H9 (cell line): ENCODE measurements at regions not wholly inside any gene's neighbourhood (a gene's known extent, or its start where the extent isn't known, plus 50 kb on each side); places are given as distances from the start of the nearest gene placed in this dataset.

Experiments
- DNase-seq: peaks from one replicate; pipeline ENCODE4 v3.0.0-alpha.2; 2017
- H2AFZ ChIP-seq: one replicate; pipeline ENCODE4 v1.6.1; 2013; ENCODE audit warnings: mild to moderate bottlenecking, low read length, control low read depth, moderate library complexity
- H2AK5ac ChIP-seq: 2 replicates; pipeline ENCODE4 v1.6.1; 2013; ENCODE audit warnings: low read length, control low read depth, mixed read lengths; ENCODE audit not compliant: insufficient read length
- H2BK120ac ChIP-seq: one replicate; pipeline ENCODE4 v1.6.1; 2013; ENCODE audit warnings: low read depth, mild to moderate bottlenecking, low read length, control low read depth, inconsistent platforms; ENCODE audit not compliant: poor library complexity, severe bottlenecking
- H2BK12ac ChIP-seq: 2 replicates; pipeline ENCODE4 v1.6.1; 2013; ENCODE audit warnings: low read length, control low read depth, mixed read lengths, low read depth; ENCODE audit not compliant: insufficient read length
- H2BK15ac ChIP-seq: 2 replicates; pipeline ENCODE4 v1.6.1; 2013; ENCODE audit warnings: low read depth, low read length, control low read depth
- H2BK20ac ChIP-seq: one replicate; pipeline ENCODE4 v1.6.1; 2013; ENCODE audit warnings: low read depth, mild to moderate bottlenecking, low read length, control low read depth, inconsistent platforms; ENCODE audit not compliant: poor library complexity, severe bottlenecking
- H2BK5ac ChIP-seq: 2 replicates; pipeline ENCODE4 v1.6.1; 2013; ENCODE audit warnings: low read length, control low read depth, mixed read lengths; ENCODE audit not compliant: insufficient read length
- H3K14ac ChIP-seq: 2 replicates; pipeline ENCODE4 v1.6.1; 2013; ENCODE audit warnings: low read length, control low read depth; ENCODE audit not compliant: insufficient read depth
- H3K18ac ChIP-seq: 2 replicates; pipeline ENCODE4 v1.6.1; 2013; ENCODE audit warnings: low read depth, mild to moderate bottlenecking, mixed read lengths, low read length, control low read depth; ENCODE audit not compliant: insufficient read length
- H3K23ac ChIP-seq: 2 replicates; pipeline ENCODE4 v1.6.1; 2013; ENCODE audit warnings: low read length, control low read depth, mixed read lengths, low read depth; ENCODE audit not compliant: insufficient read length
- H3K23me2 ChIP-seq: 2 replicates; pipeline ENCODE4 v1.6.1; 2013; ENCODE audit warnings: low read depth, mild to moderate bottlenecking, mixed read lengths, low read length, control low read depth; ENCODE audit not compliant: insufficient read length, poor library complexity, severe bottlenecking
- H3K27ac ChIP-seq: 2 replicates; pipeline ENCODE4 v1.5.1; 2013; ENCODE audit warnings: low read length, control low read depth, mixed read lengths, low read depth; ENCODE audit not compliant: insufficient read length
- H3K27me3 ChIP-seq: 2 replicates; pipeline ENCODE4 v1.6.1; 2013; ENCODE audit warnings: low read length, control low read depth, inconsistent platforms; ENCODE audit not compliant: insufficient read depth
- H3K4ac ChIP-seq: 2 replicates; pipeline ENCODE4 v1.6.1; 2013; ENCODE audit warnings: low read depth, mild to moderate bottlenecking, control low read depth, inconsistent platforms, low read length, moderate library complexity
- H3K4me1 ChIP-seq: 2 replicates; pipeline ENCODE4 v1.6.1; 2013; ENCODE audit warnings: low read length, control low read depth, inconsistent platforms; ENCODE audit not compliant: insufficient read depth
- H3K4me2 ChIP-seq: 2 replicates; pipeline ENCODE4 v1.6.1; 2013; ENCODE audit warnings: low read length, control low read depth, mixed read lengths; ENCODE audit not compliant: insufficient read length, insufficient read depth
- H3K56ac ChIP-seq: 2 replicates; pipeline ENCODE4 v1.6.1; 2013; ENCODE audit warnings: low read depth, mild to moderate bottlenecking, mixed read lengths, low read length, control low read depth; ENCODE audit not compliant: insufficient read length
- H3K79me1 ChIP-seq: 2 replicates; pipeline ENCODE4 v1.6.1; 2013; ENCODE audit warnings: low read depth, mild to moderate bottlenecking, moderate library complexity, low read length, control low read depth, inconsistent platforms; ENCODE audit not compliant: insufficient read depth, poor library complexity, severe bottlenecking
- H3K79me2 ChIP-seq: 2 replicates; pipeline ENCODE4 v1.6.1; 2013; ENCODE audit warnings: low read length, control low read depth, inconsistent platforms; ENCODE audit not compliant: insufficient read depth
- H3K9ac ChIP-seq: 2 replicates; pipeline ENCODE4 v1.6.1; 2013; ENCODE audit warnings: low read length, control low read depth, mixed read lengths; ENCODE audit not compliant: insufficient read length; ENCODE audit errors: extremely low read depth
- H3K9me3 ChIP-seq: one replicate; pipeline ENCODE4 v1.6.1; 2013; ENCODE audit warnings: low read depth, low read length, inconsistent platforms; ENCODE audit not compliant: control insufficient read depth
- H3T11ph ChIP-seq: one replicate; pipeline ENCODE4 v1.6.1; 2013; ENCODE audit warnings: mild to moderate bottlenecking, low read length, control low read depth, inconsistent platforms
- H4K20me1 ChIP-seq: one replicate; pipeline ENCODE4 v1.6.1; 2013; ENCODE audit not compliant: control insufficient read depth, insufficient read length, insufficient read depth
- H4K5ac ChIP-seq: 2 replicates; pipeline ENCODE4 v1.6.1; 2013; ENCODE audit warnings: low read depth, mild to moderate bottlenecking, mixed read lengths, low read length, control low read depth; ENCODE audit not compliant: insufficient read length
- H4K8ac ChIP-seq: replicated peaks from 2 replicates; pipeline ENCODE4 v1.6.1; 2013; ENCODE audit warnings: low read length, control low read depth, mixed read lengths, low read depth; ENCODE audit not compliant: insufficient read length
- H4K91ac ChIP-seq: 2 replicates; pipeline ENCODE4 v1.6.1; 2013; ENCODE audit warnings: low read depth, mild to moderate bottlenecking, moderate library complexity, mixed read lengths, low read length, control low read depth; ENCODE audit not compliant: insufficient read length
- H3K27ac Mint-ChIP-seq, 3 experiments: 2 replicates in 2 of 3; 3 replicates in 1 of 3; pipeline ENCODE4 v1.8.0; 2020 to 2021; ENCODE audit warnings: mixed read lengths in 3 of 3, mild to moderate bottlenecking in 1 of 3, moderate library complexity in 1 of 3
- H3K27me3 Mint-ChIP-seq: 2 replicates; pipeline ENCODE4 v1.8.0; 2021; ENCODE audit warnings: low read depth, mild to moderate bottlenecking, moderate library complexity, mixed read lengths
- H3K36me3 Mint-ChIP-seq, 3 experiments: 2 replicates in 2 of 3; 3 replicates in 1 of 3; pipeline ENCODE4 v1.8.0; 2020 to 2021; ENCODE audit warnings: low read depth in 3 of 3, mixed read lengths in 3 of 3; ENCODE audit not compliant: insufficient read depth in 1 of 3
- H3K4me1 Mint-ChIP-seq, 2 experiments: 2 replicates each; pipeline ENCODE4 v1.8.0; 2020; ENCODE audit warnings: mixed read lengths in 2 of 2
- H3K4me3 Mint-ChIP-seq, 2 experiments: 2 replicates in 1 of 2; 3 replicates in 1 of 2; pipeline ENCODE4 v1.8.0; 2020 to 2021; ENCODE audit warnings: mild to moderate bottlenecking in 2 of 2, mixed read lengths in 2 of 2, moderate library complexity in 1 of 2
- H3K9me3 Mint-ChIP-seq, 2 experiments: 2 replicates in 1 of 2; 3 replicates in 1 of 2; pipeline ENCODE4 v1.8.0; 2020; ENCODE audit warnings: mild to moderate bottlenecking in 2 of 2, mixed read lengths in 2 of 2, moderate library complexity in 1 of 2
- CTCF ChIP-seq: fragments of 200-600 bp; sonication (generic); conservative IDR thresholded peaks from 3 replicates; pipeline ENCODE4 v1.8.0; 2021; ENCODE audit warnings: antibody characterized with exemption, mild to moderate bottlenecking
- WGBS: extraction: QIAGEN DNeasy Blood & Tissue Kit; methylation state at CpG from one replicate; pipeline ENCODE4 v1.1.7; 2013; ENCODE audit warnings: missing lambda C conversion rate, low lambda C conversion rate, mixed read lengths; ENCODE audit not compliant: insufficient read length; ENCODE audit errors: extremely low coverage; 5-methylcytosine and 5-hydroxymethylcytosine counted together

- no peak overlapping the region for H3K56ac ChIP-seq
These were observed 212.5 kb upstream of the MPPED2 start for GRCh38 chr11:30798547-30799236.

More at GRCh38 chr11:30798547-30799236, 212.5 kb upstream of the MPPED2 start:
- H3K79me2 ChIP-seq = no peaks in the 10 kb centered on the region
- H3K27me3 ChIP-seq = no peaks in the 10 kb centered on the region
- no peak overlapping the region for H2BK12ac ChIP-seq
- no peaks in the 10 kb centered on the region for H3K9me3 ChIP-seq
- no peaks in the 10 kb centered on the region for H3K23me2 ChIP-seq
- peaks cover 0 to 2% of the 10 kb centered on the region in 2 experiments; a peak in 1 of 4 replicates for H3K4me1 Mint-ChIP-seq
- DNase-seq = no peak
- H3K4me2 ChIP-seq = no peak overlapping the region
- H3K14ac ChIP-seq = no peak overlapping the region
- no peak overlapping the region for H4K91ac ChIP-seq
- H3K18ac ChIP-seq = no peak overlapping the region
- no peak for TF ChIP-seq CTCF
- no peaks in the 10 kb centered on the region; a peak in 1 of 5 replicates for H3K9me3 Mint-ChIP-seq
- no peaks in the 10 kb centered on the region for H3K27me3 Mint-ChIP-seq
- H3K27ac Mint-ChIP-seq = no peak overlapping the region
- no peak overlapping the region for H4K8ac ChIP-seq
- H4K5ac ChIP-seq = no peak overlapping the region
- H4K20me1 ChIP-seq = no peaks in the 10 kb centered on the region
- no peak overlapping the region for H3K4me3 Mint-ChIP-seq
- H3K4ac ChIP-seq = no peak overlapping the region
- no peak overlapping the region for H3T11ph ChIP-seq
- H3K4me1 ChIP-seq = no peaks in the 10 kb centered on the region
- H2BK120ac ChIP-seq = no peak overlapping the region
- no peak overlapping the region for H2AFZ ChIP-seq
- H2BK5ac ChIP-seq = no peak overlapping the region
- WGBS = no CpG with 5 or more reads among the region's 3 CpGs
- H3K79me1 ChIP-seq = no peaks in the 10 kb centered on the region
- H3K36me3 Mint-ChIP-seq = no peaks in the 10 kb centered on the region
- H3K9ac ChIP-seq = no peak overlapping the region
- H2BK20ac ChIP-seq = no peak overlapping the region
- H2AK5ac ChIP-seq = no peak overlapping the region
- H2BK15ac ChIP-seq = no peak overlapping the region
- no peak overlapping the region for H3K23ac ChIP-seq
- no peak overlapping the region for H3K27ac ChIP-seq
